Activated CD8-positive, alpha-beta memory T cell treated with anti-CD3 and anti-CD28 coated beads for 36 hours (primary cell): ENCODE measurements at regions not wholly inside any gene's neighbourhood (a gene's known extent, or its start where the extent isn't known, plus 50 kb on each side); places are given as distances from the start of the nearest gene placed in this dataset.

Experiments
- CTCF ChIA-PET: fragments of 350-600 bp; sonication (Branson Sonifier 250); formaldehyde crosslinking; loops from one replicate; lab custom pipeline; 2021; ENCODE audit warnings: antibody characterized with exemption; lab: Charles Lee
- POLR2A ChIA-PET: fragments of 350-600 bp; sonication (Branson Sonifier 250); formaldehyde crosslinking; loops from one replicate; lab custom pipeline; 2021; ENCODE audit warnings: antibody characterized with exemption; lab: Charles Lee

- ChIA-PET POLR2A (no interaction called here), CTCF (interaction anchor here (0.6 kb wide), 1 partner anchor 20 kb away, joined by 3 read pairs; no protein-coding TSS in a partner anchor)
These were observed 62.3 kb upstream of the DAPL1 start for GRCh38 chr2:158732573-158733429.

GRCh38 chr2:158733430-158733755, 61.7 kb upstream of the DAPL1 start:
- POLR2A ChIA-PET, result no interaction called here
- CTCF ChIA-PET, result no interaction called here

GRCh38 chr2:158734442-158734841, 60.7 kb upstream of the DAPL1 start:
- ChIA-PET POLR2A (no interaction called here), CTCF (no interaction called here)

DNA sequence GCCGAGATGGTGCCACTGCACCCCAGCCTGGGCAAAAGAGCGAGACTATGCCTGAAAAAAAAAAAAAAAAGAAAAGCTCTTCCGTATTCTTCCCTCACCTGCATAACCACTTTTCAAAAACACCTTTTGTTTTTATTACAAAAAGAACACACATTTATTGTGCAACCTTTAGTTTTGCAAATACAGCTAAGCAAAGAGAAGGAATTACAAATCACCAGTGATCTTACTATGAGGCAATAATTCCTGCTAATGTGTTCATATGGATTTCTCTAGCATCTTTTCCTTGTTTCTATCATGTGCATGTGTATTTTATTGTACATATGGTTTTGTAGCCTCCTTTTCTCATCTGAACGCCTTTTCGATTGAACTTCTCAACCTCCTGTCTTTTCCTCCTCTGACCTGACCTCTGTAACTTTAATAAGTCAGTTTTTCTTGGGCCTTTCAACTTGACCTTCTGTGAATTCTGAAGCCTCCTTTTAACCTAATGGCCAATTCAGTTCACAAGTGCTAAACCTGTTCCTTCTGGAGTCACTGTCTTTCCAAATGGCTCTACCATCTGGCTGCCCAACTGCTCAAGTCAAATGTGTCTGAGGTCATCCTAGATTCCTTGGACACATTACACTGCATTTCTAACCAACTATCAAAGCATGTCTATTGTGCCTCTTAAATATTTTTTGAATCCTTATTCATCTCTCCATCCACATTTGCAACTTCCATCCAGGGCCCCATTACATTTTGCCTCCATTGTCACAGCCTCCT, 59.1 kb upstream of the DAPL1 start:
- ChIA-PET CTCF (no interaction called here), POLR2A (no interaction called here)

- ChIA-PET POLR2A (no interaction called here), CTCF (no interaction called here)
These were observed 56.8 kb upstream of the DAPL1 start for GRCh38 chr2:158738363-158738762.

- ChIA-PET POLR2A (no interaction called here), CTCF (no interaction called here)
These were observed 55.0 kb upstream of the DAPL1 start for GRCh38 chr2:158740127-158740526.

- CTCF ChIA-PET, result no interaction called here
- POLR2A ChIA-PET, result no interaction called here
These were observed 54.5 kb upstream of the DAPL1 start for GRCh38 chr2:158740621-158741020.

DNA sequence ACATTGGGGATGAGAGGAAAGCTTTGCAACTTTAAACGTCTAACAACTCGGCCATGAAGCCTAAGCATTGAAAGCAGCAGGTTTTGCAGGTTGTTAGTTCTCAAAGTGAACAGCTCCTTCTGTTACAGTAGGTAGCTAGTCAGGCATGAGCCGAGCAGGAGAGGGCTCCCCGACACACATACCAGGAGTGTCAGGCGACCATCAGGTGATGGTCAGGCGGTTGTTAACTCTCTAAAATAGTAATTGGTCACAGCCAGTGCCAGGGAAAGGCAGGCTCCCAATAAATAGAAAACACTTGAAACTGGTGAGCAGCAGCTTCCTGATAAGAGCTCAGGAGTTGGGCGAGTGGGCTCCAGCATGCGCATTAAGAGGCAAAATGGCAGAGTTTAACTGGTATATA, 53.5 kb upstream of the DAPL1 start:
- POLR2A ChIA-PET, result no interaction called here

DNA sequence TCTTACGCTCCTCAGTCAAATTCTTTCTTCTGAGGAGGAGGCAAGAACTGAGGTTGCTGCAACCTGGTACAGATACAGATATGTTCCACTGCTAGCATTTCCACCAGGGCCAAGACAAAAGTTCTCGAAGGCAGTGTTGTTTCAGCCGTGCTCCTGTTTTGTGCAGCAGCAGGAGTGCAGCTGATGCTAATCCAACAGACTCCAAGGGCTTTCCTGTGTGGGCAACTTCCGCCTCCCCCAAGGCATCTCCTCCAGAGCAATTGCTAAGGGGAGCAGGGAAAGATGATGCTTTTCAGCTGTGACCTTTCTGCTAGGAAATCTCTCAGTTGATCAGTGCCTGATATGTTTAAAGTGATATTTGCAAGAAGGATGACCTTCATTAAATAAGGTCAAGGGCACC, 52.6 kb upstream of the DAPL1 start:
- CTCF ChIA-PET, result no interaction called here
- POLR2A ChIA-PET, result interaction anchor here (0.7 kb wide), 1 partner anchor 1080 kb away, joined by 4 read pairs; no protein-coding TSS in a partner anchor

More for the DNA sequence above, 53.5 kb upstream of the DAPL1 start:
- CTCF ChIA-PET, result no interaction called here

DNA sequence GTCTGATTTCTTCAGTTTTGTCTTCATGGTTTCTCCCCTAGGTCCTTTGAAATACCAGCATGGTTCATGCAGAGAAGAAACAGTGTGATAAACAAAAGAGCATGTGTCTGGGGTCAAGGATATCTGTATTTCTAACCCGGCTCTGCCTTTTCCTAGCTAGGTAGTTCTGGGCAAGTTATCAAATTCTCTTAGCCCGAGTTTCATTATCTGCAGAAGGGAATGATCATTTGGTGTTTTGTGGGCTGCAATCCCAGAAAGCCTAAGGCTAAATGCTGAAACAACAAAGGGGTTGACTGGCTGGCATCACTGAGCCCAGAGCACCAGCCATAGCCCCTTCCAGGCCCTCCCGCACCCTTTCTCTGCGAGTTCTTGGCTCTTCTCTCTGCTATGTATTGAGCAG, 51.7 kb upstream of the DAPL1 start:
- ChIA-PET POLR2A (no interaction called here), CTCF (no interaction called here)

GRCh38 chr2:158743879-158744278, 51.2 kb upstream of the DAPL1 start:
- POLR2A ChIA-PET, result no interaction called here
- CTCF ChIA-PET, result interaction anchor here (1.0 kb wide), 1 partner anchor 604 kb away, joined by 3 read pairs; no protein-coding TSS in a partner anchor

DNA sequence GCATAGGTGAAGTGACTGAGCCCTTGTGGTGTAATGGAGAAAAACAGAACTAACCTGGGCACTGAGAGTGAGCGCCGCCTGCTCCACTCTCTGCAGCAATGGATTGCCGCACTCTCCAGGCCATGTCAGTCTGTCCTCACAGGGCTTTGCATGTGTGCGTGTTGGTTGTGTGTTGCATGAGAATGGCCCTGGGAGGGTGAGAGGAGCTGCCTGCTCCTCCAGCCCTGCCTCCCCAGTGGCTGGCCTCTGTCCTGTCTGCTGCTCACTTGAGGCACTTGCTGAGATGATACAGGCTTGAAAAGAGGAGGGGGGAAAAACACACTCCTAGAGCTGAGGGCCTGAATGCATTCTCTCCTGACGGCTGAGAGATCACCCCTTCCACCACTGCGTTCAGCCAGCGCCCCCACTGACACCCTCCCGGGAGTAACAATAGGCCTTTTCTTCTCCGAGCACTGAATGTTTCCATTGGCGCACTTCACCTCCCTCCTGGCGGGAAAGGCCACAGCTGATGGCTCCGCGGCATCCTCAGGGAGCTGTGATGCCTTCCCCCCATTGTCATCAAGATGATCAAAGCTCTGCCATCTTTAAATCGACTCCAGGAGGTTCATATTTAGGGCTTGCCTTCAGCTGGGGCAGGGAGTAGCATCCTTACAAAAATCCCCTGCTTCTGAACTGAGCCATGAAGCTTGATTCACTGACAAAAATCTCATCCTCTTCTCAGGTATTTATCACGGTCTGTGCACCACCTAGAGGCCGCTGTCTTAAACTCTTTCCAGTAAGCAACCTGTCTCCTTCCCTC, 49.9 kb upstream of the DAPL1 start:
- ChIA-PET CTCF (interaction anchor here (2.2 kb wide), 1 partner anchor 721 kb away, joined by 6 read pairs; no protein-coding TSS in a partner anchor), POLR2A (interaction anchor here (0.6 kb wide), 1 partner anchor 1206 kb away, joined by 3 read pairs; no protein-coding TSS in a partner anchor)
